Neural progenitor cell (in vitro differentiated cells): ENCODE measurements at regions not wholly inside any gene's neighbourhood (a gene's known extent, or its start where the extent isn't known, plus 50 kb on each side); places are given as distances from the start of the nearest gene placed in this dataset.

Experiments used
- DNase-seq: peaks from one replicate; pipeline ENCODE4 v3.0.0-alpha.2; 2016; ENCODE audit warnings: low spot score
- H2AFZ ChIP-seq: fragments of 200-600 bp; sonication (generic); replicated peaks from 2 replicates; pipeline ENCODE4 v1.6.1; 2016; ENCODE audit warnings: antibody characterized with exemption
- H3F3A ChIP-seq: fragments of 200-600 bp; sonication (generic); 2 replicates; pipeline ENCODE4 v1.6.1; 2016; ENCODE audit warnings: antibody characterized with exemption, low read depth
- H3K27ac ChIP-seq: fragments of 200-600 bp; sonication (generic); 2 replicates; pipeline ENCODE4 v1.5.1; 2016; ENCODE audit warnings: mild to moderate bottlenecking
- H3K27me3 ChIP-seq: fragments of 200-600 bp; sonication (generic); 2 replicates; pipeline ENCODE4 v1.6.1; 2016; ENCODE audit warnings: mild to moderate bottlenecking, moderate library complexity
- H3K36me3 ChIP-seq: fragments of 200-600 bp; sonication (generic); 2 replicates; pipeline ENCODE4 v1.5.1; 2016
- H3K4me1 ChIP-seq: fragments of 200-600 bp; sonication (generic); 2 replicates; pipeline ENCODE4 v1.6.1; 2016; ENCODE audit warnings: mixed run types
- H3K4me2 ChIP-seq: fragments of 200-600 bp; sonication (generic); 2 replicates; pipeline ENCODE4 v1.6.1; 2016
- H3K4me3 ChIP-seq: fragments of 200-600 bp; sonication (generic); 2 replicates; pipeline ENCODE4 v1.5.1; 2016
- H3K79me2 ChIP-seq: fragments of 200-600 bp; sonication (generic); 2 replicates; pipeline ENCODE4 v1.6.1; 2016; ENCODE audit warnings: low read depth
- H3K9ac ChIP-seq: fragments of 200-600 bp; sonication (generic); 2 replicates; pipeline ENCODE4 v1.6.1; 2016
- H3K9me3 ChIP-seq: fragments of 200-600 bp; sonication (generic); 2 replicates; pipeline ENCODE4 v1.5.1; 2016; ENCODE audit warnings: low read depth
- H4K20me1 ChIP-seq: fragments of 200-600 bp; sonication (generic); 2 replicates; pipeline ENCODE4 v1.6.1; 2016; ENCODE audit warnings: low read depth
- H3K27ac Mint-ChIP-seq: 3 replicates; pipeline ENCODE4 v1.8.0; 2021; ENCODE audit warnings: mixed read lengths
- H3K27me3 Mint-ChIP-seq: 2 replicates; pipeline ENCODE4 v1.8.0; 2022; ENCODE audit warnings: low read depth, mild to moderate bottlenecking, inconsistent platforms, moderate library complexity, mixed read lengths; ENCODE audit not compliant: insufficient read depth
- H3K36me3 Mint-ChIP-seq: 3 replicates; pipeline ENCODE4 v1.8.0; 2021; ENCODE audit warnings: mixed read lengths
- H3K4me1 Mint-ChIP-seq: 3 replicates; pipeline ENCODE4 v1.8.0; 2021; ENCODE audit warnings: mixed read lengths
- H3K4me3 Mint-ChIP-seq: 3 replicates; pipeline ENCODE4 v1.8.0; 2021; ENCODE audit warnings: mild to moderate bottlenecking, moderate library complexity, mixed read lengths
- H3K9me3 Mint-ChIP-seq: 3 replicates; pipeline ENCODE4 v1.8.0; 2020; ENCODE audit warnings: mixed read lengths
- CTCF ChIP-seq: fragments of 200-600 bp; sonication (generic); IDR thresholded peaks from 2 replicates; pipeline ENCODE4 v1.5.1; 2017; ENCODE audit warnings: antibody characterized with exemption, mild to moderate bottlenecking
- EZH2 ChIP-seq: fragments of 200-600 bp; sonication (generic); IDR thresholded peaks from 2 replicates; pipeline ENCODE4 v1.6.1; 2017; ENCODE audit warnings: antibody characterized with exemption, mild to moderate bottlenecking, moderate library complexity
- EZH2phosphoT487 ChIP-seq: fragments of 200-600 bp; sonication (generic); IDR thresholded peaks from 2 replicates; pipeline ENCODE4 v1.6.1; 2017; ENCODE audit warnings: antibody characterized with exemption

GRCh38 chr10:130579913-130580312, 443.7 kb downstream of the GLRX3 start:
- Histone ChIP-seq H3K4me1 (no peaks in the 10 kb centered on the region), H3K36me3 (no peaks in the 10 kb centered on the region), H3F3A (no peaks in the 10 kb centered on the region), H3K27me3 (no peaks in the 10 kb centered on the region), H3K27ac (no peak overlapping the region), H2AFZ (no peak overlapping the region), H4K20me1 (no peaks in the 10 kb centered on the region), H3K9me3 (no peaks in the 10 kb centered on the region), H3K79me2 (no peaks in the 10 kb centered on the region), H3K4me3 (no peak overlapping the region), H3K4me2 (no peak overlapping the region), H3K9ac (no peak overlapping the region)
- H3K4me3 Mint-ChIP-seq: no peak overlapping the region
- no peak overlapping the region for H3K27ac Mint-ChIP-seq
- H3K36me3 Mint-ChIP-seq: no peaks in the 10 kb centered on the region
- no peaks in the 10 kb centered on the region for H3K9me3 Mint-ChIP-seq
- peaks cover 6% of the 10 kb centered on the region for H3K27me3 Mint-ChIP-seq
- no peak for DNase-seq
- no peaks in the 10 kb centered on the region for H3K4me1 Mint-ChIP-seq
- TF ChIP-seq EZH2 (no peak), CTCF (no peak), EZH2phosphoT487 (no peak)

GRCh38 chr10:130580975-130581374, 444.8 kb downstream of the GLRX3 start:
- TF ChIP-seq CTCF: no peak
- no peak for TF ChIP-seq EZH2
- TF ChIP-seq EZH2phosphoT487: no peak
- H3F3A ChIP-seq: no peaks in the 10 kb centered on the region
- Mint-ChIP-seq H3K9me3 (no peaks in the 10 kb centered on the region), H3K27me3 (peaks cover 6% of the 10 kb centered on the region), H3K4me3 (no peak overlapping the region), H3K36me3 (no peaks in the 10 kb centered on the region), H3K27ac (no peak overlapping the region), H3K4me1 (no peaks in the 10 kb centered on the region)
- no peaks in the 10 kb centered on the region for H3K4me1 ChIP-seq
- H3K36me3 ChIP-seq: no peaks in the 10 kb centered on the region
- no peaks in the 10 kb centered on the region for H3K27me3 ChIP-seq
- no peak for DNase-seq
- H4K20me1 ChIP-seq: no peaks in the 10 kb centered on the region
- H3K9me3 ChIP-seq: no peaks in the 10 kb centered on the region
- H3K27ac ChIP-seq: no peak overlapping the region
- no peak overlapping the region for H2AFZ ChIP-seq
- H3K9ac ChIP-seq: no peak overlapping the region
- H3K4me3 ChIP-seq: no peak overlapping the region
- no peaks in the 10 kb centered on the region for H3K79me2 ChIP-seq
- no peak overlapping the region for H3K4me2 ChIP-seq

- H3K27ac ChIP-seq: no peak overlapping the region
- no peak overlapping the region for H2AFZ ChIP-seq
- H4K20me1 ChIP-seq: no peaks in the 10 kb centered on the region
- no peaks in the 10 kb centered on the region for H3K4me1 ChIP-seq
- TF ChIP-seq EZH2phosphoT487 (no peak), CTCF (no peak), EZH2 (no peak)
- H3K9ac ChIP-seq: no peak overlapping the region
- H3K27me3 ChIP-seq: no peaks in the 10 kb centered on the region
- no peak overlapping the region for H3K27ac Mint-ChIP-seq
- H3K4me3 ChIP-seq: no peak overlapping the region
- no peak overlapping the region for H3K4me2 ChIP-seq
- no peak for DNase-seq
- H3K27me3 Mint-ChIP-seq: peaks cover 2% of the 10 kb centered on the region
- no peaks in the 10 kb centered on the region for H3K36me3 ChIP-seq
- no peaks in the 10 kb centered on the region for H3K4me1 Mint-ChIP-seq
- no peaks in the 10 kb centered on the region for H3K9me3 Mint-ChIP-seq
- no peaks in the 10 kb centered on the region for H3K79me2 ChIP-seq
- no peak overlapping the region for H3K4me3 Mint-ChIP-seq
- no peaks in the 10 kb centered on the region for H3K9me3 ChIP-seq
- no peaks in the 10 kb centered on the region for H3K36me3 Mint-ChIP-seq
- no peaks in the 10 kb centered on the region for H3F3A ChIP-seq
Observed at GRCh38 chr10:130587718-130588117, 451.5 kb downstream of the GLRX3 start.
